Fibroblast of lung (primary cell): ENCODE measurements at regions not wholly inside any gene's neighbourhood (a gene's known extent, or its start where the extent isn't known, plus 50 kb on each side); places are given as distances from the start of the nearest gene placed in this dataset.

Source experiments
- DNase-seq, 2 donors: peaks; one replicate each; pipeline versions ENCODE4 v3.0.0 to v3.0.0-alpha.2; 2010; ENCODE audit warnings: low read depth in 2 of 2
- H2AFZ ChIP-seq: 2 replicates; pipeline ENCODE4 v1.5.1; 2012; ENCODE audit warnings: low read length, control low read depth, inconsistent platforms
- H3K27ac ChIP-seq: 2 replicates; pipeline ENCODE4 v1.5.1; 2011; ENCODE audit warnings: low read length, control low read depth; ENCODE audit not compliant: insufficient read depth
- H3K27me3 ChIP-seq: 2 replicates; pipeline ENCODE4 v1.5.1; 2011; ENCODE audit warnings: mild to moderate bottlenecking, low read length; ENCODE audit not compliant: control insufficient read depth, insufficient read depth
- H3K36me3 ChIP-seq: 2 replicates; pipeline ENCODE4 v1.5.1; 2011; ENCODE audit warnings: low read length; ENCODE audit not compliant: control insufficient read depth, insufficient read depth
- H3K4me1 ChIP-seq: 2 replicates; pipeline ENCODE4 v1.5.1; 2011; ENCODE audit warnings: low read length; ENCODE audit not compliant: control insufficient read depth, insufficient read depth; ENCODE audit errors: extremely low read depth
- H3K4me2 ChIP-seq: 2 replicates; pipeline ENCODE4 v1.5.1; 2011; ENCODE audit warnings: low read length, control low read depth; ENCODE audit not compliant: insufficient read depth; ENCODE audit errors: extremely low read depth
- H3K4me3 ChIP-seq, 4 experiments: fragments of 200-600 bp in 1 of 4; sonication (generic) in 1 of 4; replicated peaks in 1 of 4; 2 replicates each; pipeline ENCODE4 v1.5.1; 2011 to 2016; ENCODE audit warnings: low read length in 4 of 4, low read depth in 3 of 4, mild to moderate bottlenecking in 3 of 4, control low read depth in 2 of 4, inconsistent platforms in 1 of 4, mixed read lengths in 1 of 4; ENCODE audit not compliant: insufficient read depth in 1 of 4; ENCODE audit errors: control extremely low read depth in 1 of 4
- H3K79me2 ChIP-seq: 2 replicates; pipeline ENCODE4 v1.5.1; 2012; ENCODE audit warnings: mild to moderate bottlenecking, low read length, inconsistent platforms; ENCODE audit not compliant: control insufficient read depth, insufficient read depth
- H3K9ac ChIP-seq: 2 replicates; pipeline ENCODE4 v1.5.1; 2011; ENCODE audit warnings: mild to moderate bottlenecking, low read length, control low read depth; ENCODE audit not compliant: insufficient read depth
- H3K9me3 ChIP-seq: 2 replicates; pipeline ENCODE4 v1.5.1; 2012; ENCODE audit warnings: low read depth, low read length; ENCODE audit not compliant: control insufficient read depth, insufficient read depth
- H4K20me1 ChIP-seq: 2 replicates; pipeline ENCODE4 v1.5.1; 2011; ENCODE audit warnings: low read length; ENCODE audit not compliant: control insufficient read depth, insufficient read depth; ENCODE audit errors: extremely low read depth
- CTCF ChIP-seq, 2 donors: IDR thresholded peaks in 1 of 2; conservative IDR thresholded peaks in 1 of 2; 1 replicate in 1 of 2; 2 replicates in 1 of 2; pipeline ENCODE4 v1.5.1; 2011 to 2012; ENCODE audit warnings: low read length in 2 of 2, control low read depth in 1 of 2, inconsistent platforms in 1 of 2, low read depth in 1 of 2, mild to moderate bottlenecking in 1 of 2
- EZH2 ChIP-seq: IDR thresholded peaks from 2 replicates; pipeline ENCODE4 v1.5.1; 2012; ENCODE audit warnings: low read length, control low read depth, mild to moderate bottlenecking; ENCODE audit errors: missing control alignments

DNA sequence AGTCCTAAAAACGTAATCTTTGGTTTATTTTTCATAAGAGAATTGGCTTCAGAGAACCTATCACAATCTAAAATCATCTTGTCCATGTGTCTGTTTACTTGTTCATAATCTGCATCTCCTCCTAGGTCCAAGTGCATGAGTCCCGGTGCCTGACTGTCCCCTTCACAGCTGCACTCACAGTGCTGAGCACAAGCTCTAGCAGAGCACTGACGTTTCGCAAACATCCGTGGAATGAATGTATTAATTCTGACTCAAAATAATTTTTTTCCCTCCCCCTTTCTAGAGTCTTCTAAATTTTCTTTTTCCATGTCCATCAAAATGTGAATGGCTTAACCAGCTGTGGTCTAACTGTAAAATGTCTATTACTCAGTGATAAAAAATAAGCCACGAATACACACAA lies 245.5 kb upstream of the TSHZ3 start:
- H3K4me1 ChIP-seq: no peaks in the 10 kb centered on the region
- no peak overlapping the region for H3K27ac ChIP-seq
- H3K79me2 ChIP-seq: no peaks in the 10 kb centered on the region
- no peak overlapping the region for H3K4me2 ChIP-seq
- TF ChIP-seq CTCF (conservative IDR thresholded peaks at IDR 0.05 in 1 of 2, IDR thresholded peaks at IDR 0.05 in 1 of 2; ENCODE audit: low read depth in 1 of 2, low read length in 2 of 2) (no peak), EZH2 (no peak)
- no peak overlapping the region for H3K4me3 ChIP-seq
- H4K20me1 ChIP-seq: no peaks in the 10 kb centered on the region
- H2AFZ ChIP-seq: no peak overlapping the region
- no peak for DNase-seq
- no peaks in the 10 kb centered on the region for H3K9me3 ChIP-seq
- H3K9ac ChIP-seq: no peak overlapping the region
- no peaks in the 10 kb centered on the region for H3K36me3 ChIP-seq
- H3K27me3 ChIP-seq: no peaks in the 10 kb centered on the region

- no peak overlapping the region for H3K9ac ChIP-seq
- no peak overlapping the region for H3K27ac ChIP-seq
- no peak overlapping the region for H3K4me3 ChIP-seq
- H3K9me3 ChIP-seq: no peaks in the 10 kb centered on the region
- no peaks in the 10 kb centered on the region for H3K36me3 ChIP-seq
- no peak overlapping the region for H2AFZ ChIP-seq
- no peak for DNase-seq
- TF ChIP-seq CTCF (conservative IDR thresholded peaks at IDR 0.05 in 1 of 2, IDR thresholded peaks at IDR 0.05 in 1 of 2; ENCODE audit: low read depth in 1 of 2, low read length in 2 of 2) (no peak), EZH2 (no peak)
- no peaks in the 10 kb centered on the region for H3K27me3 ChIP-seq
- no peaks in the 10 kb centered on the region for H4K20me1 ChIP-seq
- no peaks in the 10 kb centered on the region for H3K4me1 ChIP-seq
- H3K79me2 ChIP-seq: no peaks in the 10 kb centered on the region
- H3K4me2 ChIP-seq: no peak overlapping the region
Measured at GRCh38 chr19:31595521-31595920, 246.3 kb upstream of the TSHZ3 start.

- Histone ChIP-seq H3K27ac (no peak overlapping the region), H3K9me3 (no peaks in the 10 kb centered on the region), H3K9ac (no peak overlapping the region), H3K4me2 (no peak overlapping the region), H3K79me2 (no peaks in the 10 kb centered on the region), H3K4me1 (no peaks in the 10 kb centered on the region), H4K20me1 (no peaks in the 10 kb centered on the region), H2AFZ (no peak overlapping the region), H3K36me3 (no peaks in the 10 kb centered on the region), H3K27me3 (no peaks in the 10 kb centered on the region), H3K4me3 (no peak overlapping the region)
- TF ChIP-seq CTCF (conservative IDR thresholded peaks at IDR 0.05 in 1 of 2, IDR thresholded peaks at IDR 0.05 in 1 of 2; ENCODE audit: low read depth in 1 of 2, low read length in 2 of 2): no peak
- TF ChIP-seq EZH2: no peak
- DNase-seq: no peak
Measured at GRCh38 chr19:31596751-31597150, 247.5 kb upstream of the TSHZ3 start.
